NCI-H345 (cell line): ENCODE measurements at regions not wholly inside any gene's neighbourhood (a gene's known extent, or its start where the extent isn't known, plus 50 kb on each side); places are given as distances from the start of the nearest gene placed in this dataset.
"Not testable (repeated sequence)": the region's sequence is repeated elsewhere in the genome, so short reads cannot be mapped to it uniquely, and the experiment has no call there.

Experiments
- DNase-seq: peaks from one replicate; lab custom pipeline; 2025; lab: John Stamatoyannopoulos, UW

DNA sequence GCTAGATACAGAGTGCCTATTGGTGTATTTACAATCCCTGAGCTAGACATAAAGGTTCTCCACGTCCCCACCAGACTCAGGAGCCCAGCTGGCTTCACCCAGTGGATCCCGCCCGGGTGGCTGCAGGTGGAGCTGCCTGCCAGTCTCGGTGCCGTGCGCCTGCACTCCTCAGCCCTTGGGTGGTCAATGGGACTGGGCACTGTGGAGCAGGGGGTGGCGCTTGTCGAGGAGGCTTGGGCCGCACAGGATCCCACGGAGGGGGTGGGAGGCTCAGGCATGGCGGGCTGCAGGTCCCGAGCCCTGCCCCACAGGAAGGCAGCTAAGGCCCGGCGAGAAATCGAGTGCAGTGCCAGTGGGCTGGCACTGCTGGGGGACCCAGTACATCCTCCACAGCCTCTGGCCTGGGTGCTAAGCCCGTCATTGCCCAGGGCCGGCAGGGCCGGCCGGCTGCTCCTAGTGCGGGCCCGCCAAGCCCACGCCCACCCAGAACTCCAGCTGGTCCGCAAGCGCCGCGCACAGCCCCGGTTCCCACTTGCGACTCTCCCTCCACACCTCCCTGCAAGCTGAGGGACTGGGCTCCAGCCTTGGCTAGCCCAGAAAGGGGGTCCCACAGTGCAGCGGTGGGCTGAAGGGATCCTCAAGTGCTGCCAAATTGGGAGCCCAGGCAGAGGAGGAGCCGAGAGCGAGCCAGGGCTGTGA lies 554.6 kb upstream of the LUZP2 start:
- not testable (repeated sequence) for DNase-seq

GRCh38 chr11:23944923-23945322 lies 551.9 kb upstream of the LUZP2 start:
- no peak for DNase-seq

DNA sequence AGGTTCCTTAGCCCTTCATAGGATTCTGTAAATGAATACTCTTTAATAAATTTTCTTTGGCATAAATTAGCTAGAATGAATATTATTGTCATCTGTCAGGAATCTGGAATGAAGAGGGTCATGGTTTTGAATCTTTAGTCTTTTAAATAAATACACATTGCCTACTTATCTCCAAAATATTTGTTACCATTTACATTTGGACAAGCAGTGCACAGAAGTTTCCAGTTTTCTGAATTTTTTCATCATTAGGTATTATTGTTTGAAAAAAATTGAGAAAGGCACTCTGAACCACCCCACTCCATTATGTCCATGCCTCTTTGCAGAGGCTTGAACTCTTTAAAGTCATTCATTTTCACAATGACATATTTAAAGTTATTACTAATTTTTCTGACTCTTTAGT lies 549.0 kb upstream of the LUZP2 start:
- DNase-seq, result no peak

DNA sequence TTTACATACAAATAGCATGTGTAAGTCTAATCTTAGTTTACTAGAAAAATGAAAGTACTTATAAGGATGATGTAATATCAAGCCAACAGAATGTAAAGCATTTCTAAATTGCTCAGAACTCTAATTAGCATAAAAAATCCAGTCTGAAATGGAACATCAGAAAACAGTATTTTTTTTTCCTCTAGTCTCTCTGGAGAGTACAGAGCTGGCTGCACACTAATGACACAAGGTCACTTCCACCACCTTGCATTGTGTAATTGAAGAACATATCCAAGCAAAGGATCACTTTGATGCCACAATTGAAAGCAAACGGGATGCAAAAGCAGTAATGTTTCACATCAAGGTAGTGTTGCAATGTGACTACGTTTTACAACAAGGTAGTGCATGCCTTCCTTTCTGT lies 548.0 kb upstream of the LUZP2 start:
- DNase-seq, result no peak

GRCh38 chr11:23953951-23954710 lies 542.7 kb upstream of the LUZP2 start:
- no peak for DNase-seq

DNA sequence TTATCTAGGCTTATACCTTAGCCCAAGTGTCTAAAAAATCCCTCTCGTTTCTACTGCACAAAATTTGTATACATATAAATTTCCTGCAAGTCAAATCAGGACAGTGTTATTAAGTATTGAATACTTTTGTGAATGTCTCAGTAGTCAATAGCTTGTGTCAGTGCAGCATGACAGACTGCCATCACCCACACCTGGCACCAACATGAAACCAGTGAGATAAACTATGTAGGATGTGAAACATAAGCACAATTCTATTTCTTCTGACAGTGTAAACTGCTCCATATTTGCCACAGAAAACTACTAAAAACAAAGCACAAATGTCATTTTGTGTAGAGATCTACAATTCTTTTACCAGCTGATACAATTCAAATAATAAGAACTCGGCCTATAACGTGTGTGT lies 542.1 kb upstream of the LUZP2 start:
- DNase-seq, result no peak

GRCh38 chr11:23956586-23956985 lies 540.3 kb upstream of the LUZP2 start:
- no peak for DNase-seq

GRCh38 chr11:23957314-23957713 lies 539.5 kb upstream of the LUZP2 start:
- no peak for DNase-seq

DNA sequence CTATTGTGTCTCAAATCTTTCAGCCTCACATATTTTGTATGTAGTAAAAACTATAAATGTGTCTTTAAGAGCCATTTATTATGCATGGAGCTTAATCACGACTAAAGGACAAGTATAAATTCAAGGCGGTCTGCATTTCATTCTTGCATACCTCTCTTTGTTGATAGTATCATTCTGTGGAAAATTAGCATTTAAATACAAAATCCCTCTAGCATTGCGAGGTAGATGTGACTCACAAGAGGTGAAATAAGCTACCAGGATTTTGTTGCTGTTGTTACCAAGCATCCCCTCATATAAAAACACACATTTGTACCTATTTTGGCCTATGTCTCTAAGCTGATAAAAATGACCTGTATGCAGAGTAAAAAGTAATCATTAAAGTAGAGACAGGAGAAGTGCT lies 537.4 kb upstream of the LUZP2 start:
- no peak for DNase-seq

DNA sequence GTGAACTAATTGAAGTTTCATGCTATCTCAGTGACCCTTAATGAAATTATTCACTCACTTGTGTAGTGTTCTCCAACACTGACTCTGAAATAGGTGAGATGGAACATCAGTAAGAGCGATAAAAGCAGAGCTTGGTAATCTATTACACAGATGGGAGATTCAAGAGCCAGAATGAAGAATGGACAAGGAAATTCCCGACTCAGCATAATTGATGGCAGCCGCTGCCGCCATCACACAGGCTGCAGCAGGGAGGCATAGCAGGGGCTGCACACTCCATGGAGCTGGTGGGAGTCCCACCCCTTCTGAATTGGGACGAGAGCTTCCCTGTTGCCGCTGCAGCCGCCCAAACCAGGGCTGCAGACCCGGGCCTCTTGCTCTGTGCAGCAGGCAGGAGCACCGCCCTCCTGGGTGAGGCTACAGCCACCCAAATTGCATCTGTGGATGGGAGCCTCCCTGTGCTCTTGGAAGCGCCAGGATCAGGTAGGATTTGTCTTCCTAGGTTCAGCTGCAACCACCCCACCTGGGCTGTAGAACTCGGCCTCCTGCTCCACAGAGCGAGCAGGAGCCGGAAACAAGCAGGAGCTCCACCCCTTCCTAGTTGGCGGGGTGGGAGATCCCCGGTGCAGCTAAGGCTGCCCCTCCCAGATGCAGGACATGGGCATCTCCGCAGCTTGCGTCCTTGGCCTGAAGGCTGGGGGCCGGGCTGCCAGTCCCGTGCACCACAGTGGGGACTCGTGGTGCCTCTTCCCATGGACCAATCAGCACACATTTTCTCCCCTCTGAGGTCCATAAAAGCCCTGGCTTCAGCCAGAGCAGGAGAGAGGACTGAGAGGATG lies 535.1 kb upstream of the LUZP2 start:
- DNase-seq, result no peak

- no peak for DNase-seq
These were observed 523.6 kb upstream of the LUZP2 start for GRCh38 chr11:23973244-23973643.

DNA sequence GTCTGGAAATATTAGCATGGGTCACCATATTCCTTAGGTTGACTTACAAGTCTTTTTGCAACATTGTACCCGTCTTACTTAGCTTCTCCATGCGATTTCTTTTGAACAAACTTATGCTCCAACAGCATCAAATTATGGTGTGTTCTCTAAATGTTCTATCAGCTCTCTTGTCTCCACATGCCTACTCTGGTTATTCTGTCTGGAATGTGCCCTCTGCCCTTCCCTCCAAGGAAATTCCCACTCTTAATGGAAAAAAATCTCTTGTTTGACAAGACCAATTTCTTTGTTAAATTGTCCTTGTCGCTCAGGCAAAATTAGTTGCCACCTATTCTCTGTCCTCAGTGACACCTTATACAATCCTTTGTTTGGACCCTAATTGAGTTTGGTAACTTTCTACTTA lies 522.8 kb upstream of the LUZP2 start:
- no peak for DNase-seq

DNA sequence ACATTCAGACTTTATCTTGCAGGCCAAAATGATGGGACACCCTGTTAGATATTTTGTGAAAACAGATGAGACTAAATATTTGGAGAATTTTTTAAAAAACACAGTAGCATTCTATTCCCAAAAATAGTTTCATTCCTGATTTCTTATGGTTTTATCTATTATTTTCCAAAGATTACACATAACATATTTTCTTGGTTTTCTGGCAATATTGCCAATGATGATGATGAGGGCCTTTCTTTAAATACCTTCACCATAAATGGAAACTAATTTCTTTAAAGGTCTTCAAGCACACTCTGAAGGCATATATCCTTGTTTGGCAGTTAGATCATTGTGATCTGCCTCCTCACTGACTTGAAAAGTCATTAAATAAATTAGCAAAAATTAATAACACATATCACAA lies 522.3 kb upstream of the LUZP2 start:
- DNase-seq, result no peak

DNA sequence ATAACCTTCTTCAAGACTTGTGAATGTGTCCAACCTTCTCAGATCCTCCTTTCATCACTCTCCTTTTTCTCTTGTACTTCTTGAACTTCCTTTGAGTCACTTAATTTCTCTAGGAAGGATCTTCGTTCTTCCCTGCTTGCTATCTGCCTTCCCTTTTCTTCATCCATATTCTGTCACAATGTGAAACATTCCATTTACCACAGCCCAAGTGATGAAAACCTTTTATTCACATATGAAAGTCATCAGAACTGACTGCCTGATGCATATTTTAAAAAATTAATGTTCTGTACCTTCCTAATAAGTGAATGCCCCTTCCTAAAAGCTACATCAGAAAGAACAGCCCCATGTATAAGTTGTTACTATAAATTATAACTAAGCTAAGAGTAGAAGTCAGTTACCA lies 520.4 kb upstream of the LUZP2 start:
- no peak for DNase-seq

DNA sequence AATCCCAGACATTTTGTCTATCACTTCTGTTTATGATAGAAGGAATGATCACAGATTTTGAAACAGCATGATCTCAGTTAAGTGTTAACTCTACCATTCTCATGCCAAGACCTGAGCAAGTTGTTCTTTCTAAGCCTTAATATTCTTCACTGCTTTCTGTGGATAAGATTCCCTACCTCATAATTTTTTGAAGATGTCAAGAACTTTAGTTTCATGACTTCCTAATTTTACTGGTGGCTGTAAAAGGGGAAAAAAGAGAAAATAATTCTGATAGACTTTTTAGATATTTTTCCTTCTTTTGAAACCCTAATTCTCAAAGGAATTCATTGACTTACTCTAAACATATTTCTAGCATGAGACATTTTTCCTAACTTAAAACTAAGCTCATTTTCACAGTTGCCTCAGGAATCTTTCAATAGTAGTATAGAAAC lies 520.0 kb upstream of the LUZP2 start:
- DNase-seq, result no peak

DNA sequence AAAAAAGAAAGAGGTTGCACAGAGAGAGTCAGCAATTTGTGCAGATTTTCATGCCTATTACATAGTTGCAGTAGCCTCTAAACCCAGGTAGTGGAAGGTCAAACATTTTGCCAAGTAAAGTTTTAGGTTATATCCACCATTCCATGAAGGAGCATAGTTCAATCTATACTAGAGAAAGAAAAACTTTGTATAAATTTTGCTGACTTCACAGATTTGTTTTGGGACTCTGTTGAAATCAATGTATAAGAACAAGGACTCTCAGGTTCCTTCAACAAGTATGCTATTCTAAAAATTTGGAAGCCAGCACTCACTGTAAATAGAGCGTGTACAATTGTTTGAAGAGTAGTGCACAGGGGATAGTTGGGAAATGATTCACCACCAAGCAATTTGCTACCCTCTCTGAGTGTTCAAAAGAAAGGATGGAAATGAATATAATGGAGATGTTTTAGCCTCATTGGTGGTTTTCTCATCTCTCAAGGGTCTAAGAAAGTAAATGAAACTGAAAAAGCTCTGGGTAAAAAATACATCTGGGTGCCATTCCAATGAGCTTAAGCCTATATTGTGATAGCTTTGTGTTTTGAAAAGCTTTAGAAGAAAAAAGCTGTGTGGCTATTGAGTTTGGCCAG lies 508.4 kb upstream of the LUZP2 start:
- DNase-seq, result no peak

DNA sequence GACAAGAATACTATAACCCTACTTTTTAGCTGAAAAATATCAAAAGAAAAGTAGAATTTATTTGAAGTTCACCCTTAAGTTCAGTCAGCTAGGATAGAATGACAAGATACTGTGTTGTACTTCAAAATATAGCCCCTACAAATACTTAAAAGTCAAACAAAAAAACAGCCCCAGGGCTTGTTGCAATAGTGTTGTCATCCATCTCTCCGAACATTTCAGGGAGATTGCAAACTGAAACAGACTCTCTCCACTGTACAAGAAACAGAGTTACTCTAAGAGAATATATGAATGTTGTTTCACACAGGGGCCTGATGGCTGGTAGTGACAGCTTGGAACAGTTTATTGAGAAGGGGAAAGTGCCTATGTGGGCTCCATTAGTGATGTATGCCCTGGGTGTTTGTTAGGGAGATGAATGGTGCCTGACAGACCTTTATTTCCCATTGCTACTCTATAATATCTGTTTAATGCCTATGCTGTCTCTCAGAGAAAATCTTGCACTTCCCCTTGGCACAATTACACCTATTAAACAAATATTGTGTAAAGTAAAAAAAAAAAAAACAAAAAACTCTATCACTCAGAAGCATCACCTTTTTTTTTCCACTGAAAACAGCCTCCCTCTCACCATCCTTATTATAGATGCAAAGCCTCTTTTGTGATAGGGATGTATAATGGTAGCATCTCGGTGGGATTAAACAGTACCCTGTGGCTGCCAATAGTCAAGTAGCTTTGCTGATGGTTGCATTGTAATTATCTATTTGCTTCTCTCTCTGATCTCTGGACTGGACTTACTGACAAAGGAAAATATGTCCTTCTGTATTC lies 506.3 kb upstream of the LUZP2 start:
- DNase-seq, result peak; percentile 62

DNA sequence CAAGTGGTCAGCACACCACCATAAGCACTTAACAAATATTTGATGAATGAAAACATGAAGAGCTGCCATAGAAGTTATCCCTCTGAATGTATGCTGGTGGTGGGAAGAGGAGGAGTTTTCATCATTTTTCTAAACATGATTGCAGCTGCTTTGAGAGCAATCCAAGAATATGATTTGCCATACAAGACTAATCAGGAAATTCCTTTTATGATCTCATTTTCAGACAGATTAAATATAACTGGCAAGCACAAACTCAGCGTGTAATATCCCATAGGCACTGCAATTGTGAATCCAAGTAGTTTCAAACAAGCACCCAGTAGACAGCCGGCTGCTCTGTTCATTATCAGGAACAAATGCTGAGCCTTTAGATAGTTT lies 505.7 kb upstream of the LUZP2 start:
- no peak for DNase-seq

GRCh38 chr11:23995891-23996290 lies 501.0 kb upstream of the LUZP2 start:
- DNase-seq, result no peak

DNA sequence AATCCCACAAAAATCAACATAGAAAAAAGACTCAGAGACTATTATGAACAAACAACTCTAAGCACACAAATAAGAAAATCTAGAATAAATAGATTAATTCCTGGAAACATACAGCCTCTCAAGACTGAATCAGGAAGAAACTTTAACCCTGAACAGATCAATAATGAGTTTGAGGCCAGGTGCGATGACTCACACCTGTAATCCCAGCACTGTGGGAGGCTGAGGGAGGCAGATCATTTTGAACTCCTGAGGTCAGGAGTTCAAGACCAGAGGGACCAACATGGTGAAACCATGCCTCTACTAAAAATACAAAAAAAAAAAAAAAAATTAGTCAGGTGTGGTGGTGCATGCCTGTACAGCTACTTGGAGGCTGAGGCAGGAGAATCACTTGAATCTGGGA lies 499.5 kb upstream of the LUZP2 start:
- DNase-seq, result no peak

DNA sequence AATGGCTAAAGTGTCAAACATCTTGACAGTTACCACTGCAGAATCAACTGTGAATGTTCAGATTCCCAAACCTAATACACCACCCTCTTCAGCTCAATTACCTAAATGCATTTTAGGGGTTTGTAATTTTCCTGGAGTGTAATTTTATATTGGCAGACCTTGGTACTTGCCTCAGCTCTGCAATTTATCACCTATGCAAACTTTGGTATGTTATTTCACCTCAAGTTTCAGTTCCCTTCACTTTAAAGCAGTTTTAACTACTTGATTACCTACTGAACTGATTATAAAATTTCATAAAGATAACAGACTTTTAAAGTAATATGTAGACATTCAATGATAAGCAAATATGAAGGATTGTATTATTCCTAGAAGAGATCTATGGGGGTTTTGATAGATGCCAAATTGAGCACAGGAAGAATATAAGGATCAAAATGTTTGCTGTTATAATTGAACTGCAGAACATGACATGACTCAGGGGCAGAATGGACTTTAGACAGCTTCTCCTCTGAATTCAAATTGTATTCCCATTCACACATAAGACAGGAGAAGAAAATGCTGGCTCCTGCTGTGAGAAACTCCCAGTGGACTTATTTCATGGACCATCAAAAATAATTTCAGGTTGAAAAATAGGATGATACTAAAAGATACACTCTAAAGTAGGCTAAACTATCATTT lies 491.5 kb upstream of the LUZP2 start:
- no peak for DNase-seq
